ENCODE measurements at regions not wholly inside any gene's neighbourhood (a gene's known extent, or its start where the extent isn't known, plus 50 kb on each side); places are given as distances from the start of the nearest gene placed in this dataset.

DNA sequence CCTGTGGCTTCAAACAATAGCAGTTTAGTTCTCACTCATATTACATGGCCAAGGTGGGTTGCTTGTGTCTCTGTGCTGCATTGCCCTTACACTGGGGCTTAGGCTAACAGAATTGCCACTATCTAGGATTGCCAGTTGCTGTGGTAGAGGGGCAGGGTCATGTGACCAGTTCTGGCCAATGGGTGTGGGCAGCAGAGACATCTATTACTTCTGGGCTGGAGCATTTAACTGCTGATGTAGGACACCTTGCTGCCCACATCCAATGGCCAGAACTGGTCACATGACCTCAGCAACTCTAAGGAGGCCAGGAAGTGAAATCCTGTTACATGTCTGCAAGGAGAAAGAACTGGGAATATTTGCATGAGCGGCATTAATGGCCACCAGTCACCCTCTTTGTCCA lies 199.3 kb downstream of the C9orf152 start:
- TF ChIP-seq, protein P1, sequence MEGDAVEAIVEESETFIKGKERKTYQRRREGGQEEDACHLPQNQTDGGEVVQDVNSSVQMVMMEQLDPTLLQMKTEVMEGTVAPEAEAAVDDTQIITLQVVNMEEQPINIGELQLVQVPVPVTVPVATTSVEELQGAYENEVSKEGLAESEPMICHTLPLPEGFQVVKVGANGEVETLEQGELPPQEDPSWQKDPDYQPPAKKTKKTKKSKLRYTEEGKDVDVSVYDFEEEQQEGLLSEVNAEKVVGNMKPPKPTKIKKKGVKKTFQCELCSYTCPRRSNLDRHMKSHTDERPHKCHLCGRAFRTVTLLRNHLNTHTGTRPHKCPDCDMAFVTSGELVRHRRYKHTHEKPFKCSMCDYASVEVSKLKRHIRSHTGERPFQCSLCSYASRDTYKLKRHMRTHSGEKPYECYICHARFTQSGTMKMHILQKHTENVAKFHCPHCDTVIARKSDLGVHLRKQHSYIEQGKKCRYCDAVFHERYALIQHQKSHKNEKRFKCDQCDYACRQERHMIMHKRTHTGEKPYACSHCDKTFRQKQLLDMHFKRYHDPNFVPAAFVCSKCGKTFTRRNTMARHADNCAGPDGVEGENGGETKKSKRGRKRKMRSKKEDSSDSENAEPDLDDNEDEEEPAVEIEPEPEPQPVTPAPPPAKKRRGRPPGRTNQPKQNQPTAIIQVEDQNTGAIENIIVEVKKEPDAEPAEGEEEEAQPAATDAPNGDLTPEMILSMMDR (IDR thresholded peaks at IDR 0.05; ENCODE audit: borderline replicate concordance, extremely low read depth, low read length, poor library complexity, severe bottlenecking) = no peak
- TF ChIP-seq EZH2 (IDR thresholded peaks at IDR 0.05; ENCODE audit: borderline replicate concordance, low read depth, low read length, severe bottlenecking) = no peak

Data from DND-41 (cell line).